Activated T-cell treated with anti-CD3 and anti-CD28 coated beads, Interleukin-2, amount 50 U/mL, for 4 hours (primary cell): ENCODE measurements at regions not wholly inside any gene's neighbourhood (a gene's known extent, or its start where the extent isn't known, plus 50 kb on each side); places are given as distances from the start of the nearest gene placed in this dataset.

Source experiments
- ATAC-seq, 2 donors: fragments of 200-7000 bp; cut with Tn5 transposase; one replicate each; pipeline ENCODE4 v1.10.0; 2021
- DNase-seq: peaks from one replicate; pipeline ENCODE4 v3.0.0-alpha.2; 2020
- H3K27me3 Mint-ChIP-seq: one replicate; pipeline ENCODE4 v1.8.0; 2021; ENCODE audit warnings: low read depth, mixed read lengths
- H3K36me3 Mint-ChIP-seq: one replicate; pipeline ENCODE4 v1.8.0; 2022; ENCODE audit warnings: mixed read lengths; ENCODE audit not compliant: insufficient read depth
- H3K4me1 Mint-ChIP-seq: one replicate; pipeline ENCODE4 v1.8.0; 2021; ENCODE audit warnings: low read depth, mixed read lengths
- H3K4me3 Mint-ChIP-seq: one replicate; pipeline ENCODE4 v1.8.0; 2021; ENCODE audit warnings: mild to moderate bottlenecking, moderate library complexity, mixed read lengths
- H3K9me3 Mint-ChIP-seq: one replicate; pipeline ENCODE4 v1.8.0; 2021; ENCODE audit warnings: mixed read lengths

DNA sequence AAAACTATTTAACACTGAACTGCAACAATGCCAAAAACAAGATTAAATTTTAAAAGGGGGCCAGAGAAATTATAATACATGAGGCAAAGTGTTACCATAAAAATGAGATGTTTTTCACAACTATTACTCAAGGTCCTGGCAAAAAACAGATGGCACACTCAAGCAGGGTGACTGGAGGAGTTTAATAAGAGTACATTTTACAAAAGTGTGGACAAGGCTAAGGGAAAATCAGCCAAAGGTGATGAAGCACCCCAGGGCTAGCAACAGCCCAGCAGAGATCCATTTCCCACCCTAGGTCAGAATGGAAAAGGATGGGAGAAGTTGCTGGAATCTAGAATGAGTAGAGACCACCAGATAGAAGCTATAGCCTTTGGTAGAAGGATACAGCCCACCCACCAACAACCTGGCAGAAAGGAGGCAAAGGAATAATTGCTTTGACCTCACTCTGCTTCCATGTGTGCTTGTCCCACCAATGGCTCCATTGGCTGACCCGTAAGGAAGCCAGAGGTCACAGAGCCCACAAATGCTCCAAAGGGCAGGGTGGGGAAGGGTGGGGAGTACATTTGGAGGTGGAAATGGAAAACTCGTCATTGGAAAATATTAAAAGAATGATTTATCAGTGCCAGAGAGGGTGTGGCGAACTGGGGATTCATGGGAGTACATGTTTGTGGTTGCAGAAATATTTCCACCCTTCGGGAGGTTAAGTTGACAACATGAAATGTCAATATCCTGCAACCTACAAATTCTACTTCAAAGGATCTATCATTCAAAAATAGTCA, 161.0 kb upstream of the UBE2E2 start:
- DNase-seq (no peak), ATAC-seq (no peak)
- no peaks in the 10 kb centered on the region for H3K36me3 Mint-ChIP-seq
- H3K4me1 Mint-ChIP-seq = no peaks in the 10 kb centered on the region
- H3K9me3 Mint-ChIP-seq = peaks cover 16% of the 10 kb centered on the region
- H3K4me3 Mint-ChIP-seq = no peak overlapping the region
- no peaks in the 10 kb centered on the region for H3K27me3 Mint-ChIP-seq

DNA sequence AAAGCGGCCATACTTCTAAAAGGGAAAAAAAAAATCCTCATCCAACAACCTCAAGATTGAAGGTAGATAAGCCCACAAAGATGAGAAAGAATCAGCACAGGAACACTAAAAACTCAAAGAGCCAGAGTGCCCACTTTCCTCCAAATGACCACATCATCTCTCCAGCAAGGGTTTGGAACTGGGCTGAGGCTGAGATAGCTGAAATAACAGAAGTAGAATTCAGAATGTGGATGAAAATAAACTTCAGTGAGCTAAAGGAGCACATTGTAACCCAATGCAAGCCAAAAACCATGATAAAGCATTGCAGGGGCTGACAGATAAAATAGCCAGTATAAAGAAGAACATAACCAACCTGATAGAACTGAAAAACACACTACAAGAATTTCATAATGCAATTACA, 158.7 kb upstream of the UBE2E2 start:
- no peak for DNase-seq
- Mint-ChIP-seq H3K9me3 (peaks cover 20% of the 10 kb centered on the region), H3K4me3 (no peak overlapping the region), H3K36me3 (no peaks in the 10 kb centered on the region), H3K27me3 (no peaks in the 10 kb centered on the region), H3K4me1 (no peaks in the 10 kb centered on the region)
- no peak for ATAC-seq

DNA sequence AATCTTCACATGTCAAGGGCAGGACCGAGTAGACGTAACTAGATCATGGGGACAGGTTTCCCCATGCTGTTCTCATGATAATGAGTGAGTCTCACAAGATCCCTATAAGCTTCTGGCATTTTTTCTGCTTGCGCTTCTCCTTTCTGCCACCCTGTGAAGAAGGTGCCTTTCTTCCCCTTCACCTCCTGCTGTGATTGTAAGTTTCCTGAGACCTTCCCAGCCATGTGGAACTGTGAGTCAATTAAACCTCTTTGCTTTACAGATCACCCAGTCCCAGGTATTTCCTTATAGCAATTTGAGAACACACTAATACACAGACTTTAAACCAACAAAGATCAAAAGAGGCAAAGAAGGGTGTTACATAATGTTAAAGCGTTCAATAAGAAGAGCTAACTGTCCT, 156.6 kb upstream of the UBE2E2 start:
- no peaks in the 10 kb centered on the region for H3K36me3 Mint-ChIP-seq

DNA sequence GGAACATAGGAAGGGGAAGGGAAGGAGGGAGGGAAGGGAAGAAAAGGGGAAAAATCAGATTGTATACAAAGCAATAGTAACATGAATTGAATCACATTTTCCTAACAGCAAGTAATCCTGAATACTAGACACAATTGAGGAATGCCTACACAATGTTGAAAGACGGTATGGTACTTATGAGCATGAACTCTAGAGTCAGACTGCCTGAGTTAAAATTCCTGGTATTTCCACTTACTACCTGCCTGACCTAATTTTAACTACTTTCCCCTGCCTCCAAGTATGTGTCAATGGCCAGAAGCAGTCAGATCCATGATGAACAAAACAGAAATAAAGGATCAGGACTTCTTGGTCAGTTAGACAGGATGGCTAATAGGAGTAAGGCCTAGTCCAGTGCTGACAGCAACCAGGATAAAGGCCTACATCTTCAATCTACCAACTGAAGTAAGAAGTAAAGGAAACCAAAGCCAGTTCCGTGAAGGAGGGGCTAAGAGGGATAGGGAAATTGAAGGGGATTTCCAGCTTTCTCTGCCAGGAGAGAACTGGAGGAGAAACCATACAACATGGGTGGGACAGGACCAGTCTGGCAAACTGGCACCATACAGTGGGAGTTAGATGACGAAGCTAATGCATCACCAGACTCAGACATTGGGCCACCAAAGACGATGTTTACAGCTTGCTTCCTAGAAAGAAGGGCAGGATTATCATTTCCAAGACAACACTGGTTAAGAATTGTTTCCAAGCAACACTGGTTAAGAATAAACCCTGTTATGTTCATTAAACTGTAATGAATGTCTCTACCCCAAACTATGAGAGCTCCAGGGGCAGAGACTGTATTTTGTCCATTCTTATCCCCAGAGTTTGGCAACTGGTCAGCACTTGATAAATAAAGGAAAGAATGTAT, 151.6 kb upstream of the UBE2E2 start:
- ATAC-seq (no peak), DNase-seq (no peak)
- Mint-ChIP-seq H3K9me3 (peaks cover 10% of the 10 kb centered on the region), H3K4me1 (peaks cover 13% of the 10 kb centered on the region), H3K27me3 (no peaks in the 10 kb centered on the region), H3K4me3 (no peak overlapping the region), H3K36me3 (no peaks in the 10 kb centered on the region)

More for the DNA sequence above, 156.6 kb upstream of the UBE2E2 start:
- no peak overlapping the region for H3K4me3 Mint-ChIP-seq
- no peaks in the 10 kb centered on the region for H3K4me1 Mint-ChIP-seq
- H3K9me3 Mint-ChIP-seq = peaks cover 20% of the 10 kb centered on the region
- no peaks in the 10 kb centered on the region for H3K27me3 Mint-ChIP-seq
- DNase-seq = no peak
- no peak for ATAC-seq

DNA sequence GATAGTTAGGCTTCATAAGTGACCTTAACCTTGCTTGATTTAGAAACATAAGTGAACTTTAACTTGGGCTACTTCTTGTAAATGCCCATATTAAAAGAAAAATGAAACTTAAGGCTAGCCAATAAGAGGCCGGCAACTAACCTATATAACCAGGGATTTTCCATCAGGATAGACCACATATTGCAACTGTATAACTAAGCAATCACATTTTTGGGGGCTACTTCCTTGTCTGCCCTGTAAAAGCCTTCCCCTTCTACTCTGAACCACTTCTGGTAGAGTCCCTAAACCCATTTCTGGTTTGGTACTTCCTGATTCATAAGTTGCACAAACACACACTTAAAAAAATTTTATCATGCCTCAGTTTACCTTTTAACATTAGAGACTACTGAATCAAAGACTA, 150.9 kb upstream of the UBE2E2 start:
- no peaks in the 10 kb centered on the region for H3K36me3 Mint-ChIP-seq
- no peak overlapping the region for H3K4me3 Mint-ChIP-seq
- peaks cover 13% of the 10 kb centered on the region for H3K4me1 Mint-ChIP-seq
- ATAC-seq (no peak), DNase-seq (no peak)
- peaks cover 3% of the 10 kb centered on the region for H3K9me3 Mint-ChIP-seq
- no peaks in the 10 kb centered on the region for H3K27me3 Mint-ChIP-seq

DNA sequence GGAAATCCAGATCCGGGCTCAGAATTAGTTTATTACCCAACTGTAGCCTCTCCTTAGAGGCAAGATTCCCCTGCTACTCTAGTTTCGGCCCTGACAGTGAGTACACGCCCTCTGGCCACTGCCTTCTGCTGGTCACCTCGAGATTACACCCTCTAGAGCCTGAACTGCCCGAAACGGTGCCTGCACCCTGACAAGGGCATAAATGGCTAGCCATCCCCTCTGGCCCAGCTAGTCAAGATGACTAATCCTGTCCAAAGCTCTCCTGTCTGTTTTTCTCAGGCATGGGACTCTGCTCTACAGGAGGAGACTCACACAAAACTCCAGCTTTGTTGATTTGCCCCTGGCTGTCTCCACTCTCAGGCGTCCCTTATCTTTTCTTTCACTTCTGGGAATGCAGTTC, 150.5 kb upstream of the UBE2E2 start:
- DNase-seq = no peak
- no peaks in the 10 kb centered on the region for H3K27me3 Mint-ChIP-seq
- H3K36me3 Mint-ChIP-seq = no peaks in the 10 kb centered on the region

DNA sequence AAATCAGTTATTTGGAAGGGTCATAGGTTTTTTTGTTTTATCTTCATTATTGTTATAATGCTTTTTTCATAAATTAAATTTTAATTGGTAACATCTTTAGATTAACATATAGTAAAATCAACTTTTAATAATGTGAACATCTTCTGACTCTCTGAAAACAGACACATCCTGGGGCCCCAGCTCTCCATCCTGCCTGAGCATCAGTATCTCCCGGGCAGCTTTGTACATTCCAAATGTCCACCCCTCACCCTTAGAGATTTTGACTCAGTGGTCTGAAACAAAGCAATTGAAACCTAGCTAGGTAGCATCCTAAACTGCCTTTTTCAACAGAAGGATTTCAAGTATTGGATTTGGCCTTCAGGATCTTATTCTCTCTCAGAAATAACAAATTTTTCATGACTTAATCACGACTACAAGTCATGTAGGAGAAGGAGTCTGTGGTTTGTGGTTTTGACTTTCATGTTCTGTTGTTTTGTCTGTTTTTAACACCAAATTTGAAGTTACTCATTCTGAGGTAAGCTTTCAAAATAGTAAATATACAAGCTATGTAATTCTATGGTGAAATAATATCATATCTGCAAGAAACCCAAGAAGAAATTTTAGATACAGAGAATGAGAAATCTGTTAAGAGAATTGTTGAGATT, 147.3 kb upstream of the UBE2E2 start:
- DNase-seq = no peak
- H3K9me3 Mint-ChIP-seq = peaks cover 10% of the 10 kb centered on the region
- peak; percentile 46 to 65 for ATAC-seq
- no peak overlapping the region for H3K4me3 Mint-ChIP-seq
- H3K4me1 Mint-ChIP-seq = peaks cover 13% of the 10 kb centered on the region
- no peaks in the 10 kb centered on the region for H3K36me3 Mint-ChIP-seq
- H3K27me3 Mint-ChIP-seq = no peaks in the 10 kb centered on the region

More for the DNA sequence above, 150.5 kb upstream of the UBE2E2 start:
- no peak for ATAC-seq
- H3K4me1 Mint-ChIP-seq = peaks cover 13% of the 10 kb centered on the region
- H3K9me3 Mint-ChIP-seq = no peaks in the 10 kb centered on the region
- no peak overlapping the region for H3K4me3 Mint-ChIP-seq

DNA sequence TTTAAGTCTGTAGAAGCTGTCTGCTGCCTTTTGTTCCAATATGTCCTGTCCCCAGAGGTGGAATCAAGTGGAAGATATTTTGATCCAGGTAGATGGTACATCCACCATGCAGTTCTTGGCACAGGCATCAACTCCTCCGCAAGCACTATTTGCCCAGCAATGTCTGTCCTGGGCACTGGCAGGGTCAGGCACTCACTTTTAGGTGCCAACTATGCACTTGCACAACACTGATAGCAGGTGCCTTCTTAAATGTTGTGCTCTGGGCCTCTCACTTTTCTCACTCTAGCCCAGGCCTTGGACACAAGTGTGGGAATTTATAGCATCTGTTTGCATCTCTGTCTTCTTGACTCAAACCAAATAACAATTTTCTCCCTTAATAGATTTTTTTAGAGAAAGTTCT, 140.5 kb upstream of the UBE2E2 start:
- H3K27me3 Mint-ChIP-seq = no peaks in the 10 kb centered on the region
- no peaks in the 10 kb centered on the region for H3K36me3 Mint-ChIP-seq
- DNase-seq (no peak), ATAC-seq (no peak)
- peaks cover 13% of the 10 kb centered on the region for H3K9me3 Mint-ChIP-seq
- H3K4me1 Mint-ChIP-seq = no peaks in the 10 kb centered on the region
- no peak overlapping the region for H3K4me3 Mint-ChIP-seq

DNA sequence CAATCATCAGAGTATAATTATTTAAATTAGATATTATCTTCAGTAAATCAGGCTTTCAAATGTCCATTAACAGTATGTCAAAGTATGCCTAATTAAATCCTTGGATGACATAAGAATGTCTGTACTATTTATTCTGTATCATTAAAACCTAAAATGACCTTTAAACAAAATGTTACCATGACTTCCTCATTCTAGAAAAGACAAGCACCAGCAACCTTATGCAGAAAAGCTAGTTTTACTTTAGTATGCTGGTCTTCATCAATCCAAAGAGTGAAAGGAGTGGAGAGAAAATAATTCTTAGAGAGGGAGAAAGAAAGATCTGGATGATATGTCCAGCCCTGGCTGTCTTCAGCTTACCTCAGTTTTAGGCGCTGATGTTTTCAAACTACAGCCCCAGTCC, 140.1 kb upstream of the UBE2E2 start:
- ATAC-seq = no peak
- Mint-ChIP-seq H3K36me3 (no peaks in the 10 kb centered on the region), H3K4me1 (no peaks in the 10 kb centered on the region), H3K9me3 (peaks cover 13% of the 10 kb centered on the region), H3K4me3 (no peak overlapping the region), H3K27me3 (no peaks in the 10 kb centered on the region)
- no peak for DNase-seq

DNA sequence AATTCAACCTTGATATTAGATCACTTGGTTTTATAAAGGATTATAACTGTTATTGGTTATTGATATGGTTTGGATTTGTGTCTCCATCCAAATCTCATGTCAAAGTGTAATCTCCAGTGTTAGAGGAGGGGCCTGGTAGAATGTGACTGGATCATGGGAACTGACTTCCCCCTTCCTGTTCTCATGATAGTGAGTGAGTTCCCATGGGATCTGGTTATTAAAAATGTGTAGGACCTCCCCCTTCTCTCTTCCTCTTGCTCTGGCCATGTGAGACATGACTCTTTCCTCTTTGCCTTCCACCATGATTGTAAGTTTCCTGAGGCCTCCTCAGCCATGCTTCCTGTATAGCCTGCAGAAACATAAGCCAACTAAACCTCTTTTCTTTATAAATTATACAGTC, 136.0 kb upstream of the UBE2E2 start:
- Mint-ChIP-seq H3K4me3 (no peak overlapping the region), H3K36me3 (no peaks in the 10 kb centered on the region), H3K9me3 (no peaks in the 10 kb centered on the region), H3K27me3 (no peaks in the 10 kb centered on the region), H3K4me1 (no peaks in the 10 kb centered on the region)
- ATAC-seq (no peak), DNase-seq (no peak)

DNA sequence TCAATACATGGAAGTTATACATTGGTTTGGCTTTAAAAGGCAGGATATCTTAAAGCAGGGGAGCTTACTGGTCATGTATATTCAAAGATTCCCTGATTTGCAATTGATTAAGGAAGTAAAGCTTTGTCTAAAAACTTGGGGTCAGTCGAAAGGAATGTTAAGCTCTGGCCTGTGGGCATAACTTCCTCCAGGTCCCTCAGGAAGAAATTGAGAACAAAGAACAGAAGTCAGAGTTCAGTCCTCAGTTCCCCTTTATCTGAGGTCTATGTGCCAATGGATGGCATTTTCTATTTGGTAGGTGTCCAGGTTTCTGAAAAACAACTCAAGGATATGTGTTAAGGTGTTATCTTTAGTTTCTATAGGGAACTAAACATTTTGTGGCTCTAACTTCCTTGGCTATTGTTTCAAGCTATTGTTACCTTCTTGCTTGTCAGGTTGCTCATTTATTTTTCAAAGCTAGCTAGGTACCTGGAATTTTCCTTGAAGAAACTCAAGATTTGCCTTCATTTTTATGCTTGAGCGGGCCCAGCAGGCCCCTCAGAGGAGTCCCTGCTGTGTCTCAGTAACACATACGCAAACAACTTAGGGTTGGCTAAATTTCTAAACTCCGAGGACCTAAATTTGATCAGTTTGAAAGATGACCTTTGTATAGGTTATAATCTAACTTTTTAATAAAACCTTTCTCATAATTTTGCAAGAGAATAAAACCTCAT, 135.0 kb upstream of the UBE2E2 start:
- H3K4me1 Mint-ChIP-seq = no peaks in the 10 kb centered on the region
- no peaks in the 10 kb centered on the region for H3K36me3 Mint-ChIP-seq
- no peak for ATAC-seq
- no peaks in the 10 kb centered on the region for H3K27me3 Mint-ChIP-seq
- H3K9me3 Mint-ChIP-seq = no peaks in the 10 kb centered on the region
- no peak overlapping the region for H3K4me3 Mint-ChIP-seq
- DNase-seq = no peak

DNA sequence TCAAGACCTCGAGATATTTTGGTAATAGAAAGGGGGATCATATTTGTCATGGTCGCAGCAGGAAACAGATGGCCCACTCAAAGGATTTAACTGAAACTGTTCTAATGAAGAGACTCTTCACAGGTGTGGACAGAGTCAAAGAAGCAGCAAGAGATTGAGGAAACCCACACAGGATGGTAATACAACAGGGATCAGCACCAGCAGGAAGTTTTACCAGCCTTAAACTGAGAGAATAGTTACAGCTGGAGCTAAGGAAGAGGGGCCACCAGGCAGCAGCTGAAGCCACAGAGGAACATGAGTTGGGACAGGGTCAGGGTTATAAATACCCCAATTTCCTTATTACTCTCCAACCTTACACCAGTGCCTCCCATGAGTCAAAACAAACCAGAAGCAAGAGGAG, 131.8 kb upstream of the UBE2E2 start:
- Mint-ChIP-seq H3K9me3 (no peaks in the 10 kb centered on the region), H3K4me1 (no peaks in the 10 kb centered on the region), H3K36me3 (no peaks in the 10 kb centered on the region), H3K4me3 (no peak overlapping the region), H3K27me3 (no peaks in the 10 kb centered on the region)
- ATAC-seq (no peak), DNase-seq (no peak)

DNA sequence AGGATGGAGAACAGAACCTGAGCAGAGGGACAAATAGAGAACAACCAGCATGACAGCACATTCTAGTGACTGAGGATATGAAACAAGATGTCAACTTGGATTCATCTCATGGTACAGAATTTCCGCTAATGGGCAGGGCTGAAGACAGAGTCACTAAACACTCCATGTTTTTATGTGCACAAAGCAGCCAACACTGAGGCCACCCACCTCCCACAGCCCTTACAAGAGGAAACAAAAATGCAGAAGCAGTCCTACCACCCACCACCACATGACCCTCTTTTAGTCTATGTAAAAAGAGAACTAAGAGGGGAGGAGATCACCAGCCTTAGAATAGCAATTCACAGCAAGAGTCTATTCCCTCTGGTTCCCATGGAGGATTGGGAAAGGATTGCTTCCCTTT, 131.4 kb upstream of the UBE2E2 start:
- Mint-ChIP-seq H3K9me3 (no peaks in the 10 kb centered on the region), H3K36me3 (no peaks in the 10 kb centered on the region)
- no peak for ATAC-seq

DNA sequence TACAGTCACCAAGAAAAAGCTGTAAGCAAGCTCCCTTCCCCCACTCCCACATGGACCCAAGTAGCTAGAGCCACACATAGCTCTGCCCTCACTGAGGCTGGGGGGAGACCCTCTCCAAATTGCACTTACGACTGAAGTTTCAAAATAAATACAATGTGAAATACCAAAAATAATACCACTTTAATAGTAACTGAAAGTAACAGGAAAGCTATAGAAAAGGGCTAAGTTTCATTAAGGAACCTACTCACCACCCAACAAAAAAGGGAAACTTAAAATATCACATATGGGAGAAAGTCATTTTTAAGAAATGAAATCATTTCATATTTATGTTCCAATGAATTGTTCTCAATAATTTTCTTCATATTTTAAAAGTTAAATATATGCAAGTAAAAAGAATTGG, 130.4 kb upstream of the UBE2E2 start:
- Mint-ChIP-seq H3K27me3 (no peaks in the 10 kb centered on the region), H3K4me3 (no peak overlapping the region), H3K9me3 (no peaks in the 10 kb centered on the region), H3K4me1 (no peaks in the 10 kb centered on the region), H3K36me3 (no peaks in the 10 kb centered on the region)
- no peak for ATAC-seq
- no peak for DNase-seq

More for the DNA sequence above, 131.4 kb upstream of the UBE2E2 start:
- H3K4me3 Mint-ChIP-seq = no peak overlapping the region
- no peak for DNase-seq
- H3K27me3 Mint-ChIP-seq = no peaks in the 10 kb centered on the region
- no peaks in the 10 kb centered on the region for H3K4me1 Mint-ChIP-seq
